IMR-90 (cell line): ENCODE measurements at regions not wholly inside any gene's neighbourhood (a gene's known extent, or its start where the extent isn't known, plus 50 kb on each side); places are given as distances from the start of the nearest gene placed in this dataset.

ENCODE experiments used
- MAFK ChIP-seq: IDR thresholded peaks from 2 replicates; pipeline ENCODE4 v1.6.1; 2012; ENCODE audit warnings: low read depth, low read length, improper control_type of control experiment
- POLR2A ChIP-seq: IDR thresholded peaks from 2 replicates; pipeline ENCODE4 v1.6.1; 2012; ENCODE audit warnings: mild to moderate bottlenecking, low read depth, low read length
- TF ChIP-seq, protein P1 (sequence below): conservative IDR thresholded peaks from 2 replicates; pipeline ENCODE4 v1.5.1; 2012; ENCODE audit warnings: mild to moderate bottlenecking, low read depth, low read length, improper control_type of control experiment

DNA sequence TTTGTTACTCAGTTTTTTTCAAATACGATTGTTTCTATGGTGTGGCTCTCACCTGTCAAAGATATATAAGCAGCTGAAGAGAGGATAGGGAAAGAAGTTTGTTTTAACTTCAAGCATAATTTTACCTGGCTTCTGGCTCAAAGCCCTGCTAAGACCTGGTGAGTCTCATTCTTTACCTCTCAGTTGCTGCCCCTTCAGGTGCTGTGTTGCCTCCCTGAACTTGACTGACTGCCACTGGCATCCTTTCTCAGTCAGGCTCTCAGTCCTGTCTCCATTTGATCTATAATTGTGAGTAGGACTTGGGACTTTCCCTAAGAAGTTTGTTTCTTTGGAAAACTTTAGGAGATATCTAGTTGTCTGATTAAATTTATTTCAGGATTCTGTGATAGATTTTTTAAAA is 249.6 kb downstream of the IZUMO3 start:
- TF ChIP-seq, protein P1, sequence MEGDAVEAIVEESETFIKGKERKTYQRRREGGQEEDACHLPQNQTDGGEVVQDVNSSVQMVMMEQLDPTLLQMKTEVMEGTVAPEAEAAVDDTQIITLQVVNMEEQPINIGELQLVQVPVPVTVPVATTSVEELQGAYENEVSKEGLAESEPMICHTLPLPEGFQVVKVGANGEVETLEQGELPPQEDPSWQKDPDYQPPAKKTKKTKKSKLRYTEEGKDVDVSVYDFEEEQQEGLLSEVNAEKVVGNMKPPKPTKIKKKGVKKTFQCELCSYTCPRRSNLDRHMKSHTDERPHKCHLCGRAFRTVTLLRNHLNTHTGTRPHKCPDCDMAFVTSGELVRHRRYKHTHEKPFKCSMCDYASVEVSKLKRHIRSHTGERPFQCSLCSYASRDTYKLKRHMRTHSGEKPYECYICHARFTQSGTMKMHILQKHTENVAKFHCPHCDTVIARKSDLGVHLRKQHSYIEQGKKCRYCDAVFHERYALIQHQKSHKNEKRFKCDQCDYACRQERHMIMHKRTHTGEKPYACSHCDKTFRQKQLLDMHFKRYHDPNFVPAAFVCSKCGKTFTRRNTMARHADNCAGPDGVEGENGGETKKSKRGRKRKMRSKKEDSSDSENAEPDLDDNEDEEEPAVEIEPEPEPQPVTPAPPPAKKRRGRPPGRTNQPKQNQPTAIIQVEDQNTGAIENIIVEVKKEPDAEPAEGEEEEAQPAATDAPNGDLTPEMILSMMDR = no peak
- no peak for TF ChIP-seq POLR2A
- TF ChIP-seq MAFK = no peak
